ENCODE measurements at regions not wholly inside any gene's neighbourhood (a gene's known extent, or its start where the extent isn't known, plus 50 kb on each side); places are given as distances from the start of the nearest gene placed in this dataset.
A peak's percentile ranks its signal among the peaks of the same experiment; 100 is the strongest.
"Not testable (repeated sequence)": the region's sequence is repeated elsewhere in the genome, so short reads cannot be mapped to it uniquely, and the experiment has no call there.

DNA sequence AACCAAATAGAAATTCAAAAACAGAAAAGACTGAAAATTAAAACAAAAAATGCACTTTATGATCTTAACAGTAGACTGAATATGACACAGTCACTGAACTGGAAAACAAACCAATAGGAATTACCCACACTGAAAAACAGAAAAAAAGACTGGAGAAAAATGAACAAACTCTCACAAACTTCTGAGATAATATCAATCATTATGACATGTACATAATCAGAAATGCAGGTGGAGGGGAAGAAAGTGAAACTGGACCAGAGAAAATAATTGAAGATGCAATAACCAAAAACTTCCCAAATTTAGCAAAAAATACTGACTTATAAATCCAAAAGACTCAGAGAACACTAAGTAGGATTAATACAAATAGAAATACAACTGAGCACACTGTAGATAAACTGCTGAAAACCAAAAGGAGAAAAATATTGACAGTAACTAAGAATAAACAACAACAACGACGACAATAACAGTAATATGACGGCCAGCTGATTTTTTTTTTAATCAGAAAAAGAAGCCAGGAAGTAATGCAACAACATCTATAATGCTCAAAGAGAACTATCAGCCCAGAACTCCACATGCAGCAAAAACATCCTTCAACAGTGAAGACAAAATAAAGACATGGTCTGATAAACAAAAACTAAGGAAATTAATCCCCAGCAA is 108.1 kb downstream of the ZFAND4 start:
- DNase-seq (ENCODE audit: low read depth): no peak

DNA sequence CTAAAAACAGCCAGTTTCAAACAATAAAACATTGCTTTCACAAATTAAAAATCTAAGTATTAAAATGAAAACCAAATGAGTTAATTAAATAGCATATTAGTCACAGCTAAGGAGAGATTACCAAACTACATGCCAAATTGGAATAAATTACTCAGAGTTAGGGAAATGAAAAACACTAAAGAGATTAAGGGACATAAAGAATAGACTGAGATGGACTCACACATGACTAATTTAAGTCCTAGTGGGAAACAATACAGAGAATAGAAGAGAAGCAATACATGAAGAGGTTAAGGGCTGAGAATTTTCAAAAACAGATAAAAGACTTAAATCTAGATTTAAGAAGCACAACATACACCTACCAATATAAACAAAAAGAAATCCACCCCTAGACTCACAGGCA is 110.6 kb downstream of the ZFAND4 start:
- DNase-seq (ENCODE audit: low read depth): no peak

GRCh38 chr10:45560262-45560661 is 112.3 kb downstream of the ZFAND4 start:
- DNase-seq (ENCODE audit: low read depth): no peak

DNA sequence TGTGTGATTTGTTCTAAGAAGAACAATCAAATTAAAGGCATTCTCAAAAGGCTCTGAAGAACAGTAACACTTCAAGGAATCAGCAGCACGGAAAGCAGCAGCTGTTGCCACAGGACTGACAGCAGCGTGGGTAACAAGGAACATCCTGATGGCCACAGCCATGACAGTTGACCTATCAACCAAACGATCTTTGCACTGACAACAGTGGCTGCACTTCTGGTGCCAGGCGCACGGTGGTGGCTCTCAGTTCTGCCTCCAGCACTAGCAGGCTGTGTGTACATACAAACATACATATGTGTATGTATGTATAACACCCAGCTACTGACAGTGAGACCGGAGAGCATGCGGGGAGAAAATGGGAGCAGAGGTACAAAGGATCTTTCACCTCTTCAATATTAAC is 114.1 kb downstream of the ZFAND4 start:
- DNase-seq (ENCODE audit: low read depth): no peak

DNA sequence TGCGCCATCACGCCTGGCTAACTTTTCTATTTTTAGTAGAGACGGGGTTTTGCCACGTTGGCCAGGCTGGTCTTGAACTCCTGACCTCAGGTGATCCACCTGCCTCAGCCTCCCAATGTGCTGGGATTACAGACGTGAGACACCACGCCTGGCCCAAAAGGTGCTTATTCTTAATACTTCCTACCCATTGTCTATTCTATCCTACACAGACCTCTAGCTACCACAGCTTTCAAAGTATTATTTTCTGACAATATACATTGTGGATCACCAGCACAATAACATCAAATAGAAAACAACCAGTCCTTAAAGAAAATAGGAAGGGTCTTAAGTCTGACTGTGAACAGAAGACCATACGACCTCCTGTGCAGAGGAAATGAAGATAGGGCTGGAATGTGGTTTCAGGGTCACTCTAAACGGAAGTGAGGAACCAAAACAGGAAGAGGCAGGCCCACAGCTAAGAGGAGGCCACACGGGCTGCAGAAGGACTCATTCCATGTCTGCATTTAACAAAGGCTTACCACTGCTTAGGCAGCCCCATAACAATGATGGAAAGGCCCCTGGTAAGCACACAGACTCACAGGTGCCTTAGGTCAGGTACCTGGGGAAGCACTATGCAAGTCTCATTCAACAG is 115.2 kb downstream of the ZFAND4 start:
- DNase-seq (ENCODE audit: low read depth): no peak

- peak; percentile 71 for DNase-seq (ENCODE audit: low read depth)
Observed at GRCh38 chr10:45555795-45556194, 116.8 kb downstream of the ZFAND4 start.

DNA sequence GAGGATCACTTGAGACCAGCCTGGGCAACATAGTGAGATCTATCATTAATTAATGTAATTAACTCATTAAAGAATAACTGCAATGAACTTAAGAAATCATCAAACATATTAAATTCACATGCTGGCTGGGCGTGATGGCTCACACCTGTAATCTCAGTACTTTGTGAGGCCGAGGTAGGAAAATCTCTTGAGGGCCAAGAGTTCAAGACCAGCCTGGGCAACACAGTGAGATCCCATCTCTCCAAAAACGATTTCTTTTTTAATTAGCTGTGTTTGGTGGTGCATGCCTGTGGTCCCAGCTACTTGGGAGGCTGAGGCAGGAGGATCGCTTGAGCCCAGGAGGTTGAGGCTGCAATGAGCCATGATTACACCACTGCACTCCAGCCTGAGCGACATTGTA is 117.2 kb downstream of the ZFAND4 start:
- not testable (repeated sequence) for DNase-seq (ENCODE audit: low read depth)

DNA sequence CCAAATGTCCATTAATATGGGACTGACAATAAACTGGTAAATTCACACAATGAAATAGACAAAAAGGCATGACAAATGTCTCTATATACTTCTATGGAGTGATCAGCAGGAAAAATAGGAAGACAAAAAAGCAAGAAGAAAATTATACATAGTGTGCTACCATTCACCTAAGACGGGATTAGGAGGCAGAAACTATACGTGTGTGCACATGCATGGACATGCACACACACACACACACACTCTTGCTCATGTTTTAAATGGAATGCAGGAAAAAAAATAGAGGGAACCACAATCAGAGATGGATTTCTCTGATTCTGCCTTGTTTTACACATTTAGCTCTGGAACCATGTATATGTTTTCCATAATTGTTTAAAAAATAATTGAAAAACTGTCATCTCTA is 119.0 kb downstream of the ZFAND4 start:
- no peak for DNase-seq (ENCODE audit: low read depth)

GRCh38 chr10:45553155-45553554 is 119.4 kb downstream of the ZFAND4 start:
- DNase-seq (ENCODE audit: low read depth): no peak

DNA sequence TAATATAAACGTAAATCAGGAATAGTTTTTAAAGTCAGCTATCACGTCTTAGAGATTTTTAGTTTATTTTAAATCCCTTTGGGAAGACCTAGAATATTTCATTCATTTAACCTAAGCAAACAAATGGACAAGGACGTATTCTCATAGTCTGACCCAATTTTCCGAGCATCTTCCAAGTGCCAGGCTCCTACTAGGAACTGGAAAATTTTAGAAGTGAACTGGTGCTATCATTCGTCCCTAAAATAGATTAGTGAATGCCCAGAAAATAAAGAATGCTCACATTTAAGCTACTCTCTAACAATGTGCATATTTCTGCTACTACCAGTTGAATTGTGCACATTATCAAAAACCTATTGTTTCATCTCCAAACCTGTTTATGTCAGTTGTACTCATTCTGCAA is 120.1 kb downstream of the ZFAND4 start:
- no peak for DNase-seq (ENCODE audit: low read depth)

GRCh38 chr10:45550903-45551786 is 121.4 kb downstream of the ZFAND4 start:
- DNase-seq (ENCODE audit: low read depth): no peak

DNA sequence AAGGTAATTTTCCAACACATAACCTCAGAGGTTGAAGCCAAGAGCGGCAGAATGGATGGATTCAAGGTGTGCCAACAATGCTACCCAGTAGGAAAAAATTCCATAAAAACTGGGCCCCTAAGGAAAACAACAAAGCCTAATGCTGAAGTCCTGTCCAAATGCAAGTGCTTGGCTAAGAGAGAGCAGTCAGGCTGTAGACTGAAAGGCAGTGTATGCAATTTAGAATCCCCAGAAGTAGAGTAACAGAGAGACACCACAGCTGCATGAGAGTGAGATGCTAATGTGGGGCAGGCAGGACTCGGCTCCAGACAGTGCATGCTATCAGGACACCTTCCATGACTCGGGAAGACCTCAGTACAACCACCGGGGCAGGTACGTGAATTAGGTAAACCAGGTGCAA is 124.5 kb downstream of the ZFAND4 start:
- no peak for DNase-seq (ENCODE audit: low read depth)

DNA sequence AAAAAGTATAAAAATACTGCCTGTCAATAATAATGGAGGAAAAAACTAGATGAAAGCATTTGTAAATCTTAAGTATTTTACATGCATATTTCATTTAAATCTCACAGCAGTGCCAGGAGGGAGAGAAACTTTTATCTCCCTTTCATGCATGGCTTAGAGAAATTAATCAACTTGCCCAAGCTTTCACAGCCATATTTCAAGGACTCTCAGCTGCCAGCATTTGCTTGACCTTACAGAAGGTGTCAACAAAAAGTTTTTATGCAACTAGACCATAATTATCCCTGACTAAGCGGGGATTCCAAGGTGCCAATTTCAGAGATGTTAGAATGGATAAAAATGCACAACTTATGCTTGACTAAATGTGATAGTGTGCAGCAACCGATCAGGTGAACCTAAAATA is 125.4 kb downstream of the ZFAND4 start:
- DNase-seq (ENCODE audit: low read depth): no peak

- DNase-seq (ENCODE audit: low read depth): no peak
Observed at GRCh38 chr10:45545150-45545549, 127.4 kb downstream of the ZFAND4 start.

DNA sequence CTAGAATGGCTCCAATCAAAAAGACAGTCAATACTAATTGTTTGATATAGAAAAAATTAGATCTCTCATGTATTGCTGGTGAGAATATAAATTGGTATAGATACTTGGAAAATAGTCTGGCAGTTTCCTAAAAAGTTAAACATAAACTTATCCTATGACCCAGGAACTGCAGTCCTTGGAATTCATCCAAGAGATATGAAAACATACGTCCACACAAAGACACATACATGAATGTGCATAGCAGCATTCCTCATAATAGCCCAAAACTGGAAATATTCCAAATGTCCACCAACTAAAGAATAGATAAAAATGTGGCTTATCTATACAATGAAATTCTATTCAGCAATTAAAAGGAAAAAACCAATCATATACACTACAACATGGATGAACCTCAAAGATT is 128.4 kb downstream of the ZFAND4 start:
- DNase-seq (ENCODE audit: low read depth): no peak

GRCh38 chr10:45541032-45541431 is 131.5 kb downstream of the ZFAND4 start:
- not testable (repeated sequence) for DNase-seq (ENCODE audit: low read depth)

GRCh38 chr10:45540589-45540988 is 132.0 kb downstream of the ZFAND4 start:
- DNase-seq (ENCODE audit: low read depth): not testable (repeated sequence)

- not testable (repeated sequence) for DNase-seq (ENCODE audit: low read depth)
Observed at GRCh38 chr10:45539569-45539968, 133.0 kb downstream of the ZFAND4 start.

- DNase-seq (ENCODE audit: low read depth): no peak
Observed at GRCh38 chr10:45534572-45534971, 138.0 kb downstream of the ZFAND4 start.

DNA sequence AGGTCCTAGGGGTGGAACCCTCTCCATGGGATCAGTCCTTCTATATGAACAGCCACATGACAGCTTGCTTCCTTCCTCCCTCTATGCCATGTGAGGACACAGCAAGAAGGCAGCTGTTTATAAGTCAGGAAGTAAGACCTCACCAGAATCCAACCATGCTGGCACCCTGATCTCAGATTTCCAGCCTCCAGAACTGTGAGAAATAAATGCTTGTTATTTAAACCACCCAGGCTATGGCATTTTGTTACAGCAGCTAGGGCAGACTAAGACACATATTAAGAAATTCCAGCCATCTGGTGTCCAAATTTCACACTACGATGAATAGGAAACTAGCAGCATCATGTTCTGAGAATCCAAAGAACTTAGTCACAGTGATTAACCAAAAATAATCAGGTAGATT is 140.1 kb downstream of the ZFAND4 start:
- DNase-seq (ENCODE audit: low read depth): no peak

DNA sequence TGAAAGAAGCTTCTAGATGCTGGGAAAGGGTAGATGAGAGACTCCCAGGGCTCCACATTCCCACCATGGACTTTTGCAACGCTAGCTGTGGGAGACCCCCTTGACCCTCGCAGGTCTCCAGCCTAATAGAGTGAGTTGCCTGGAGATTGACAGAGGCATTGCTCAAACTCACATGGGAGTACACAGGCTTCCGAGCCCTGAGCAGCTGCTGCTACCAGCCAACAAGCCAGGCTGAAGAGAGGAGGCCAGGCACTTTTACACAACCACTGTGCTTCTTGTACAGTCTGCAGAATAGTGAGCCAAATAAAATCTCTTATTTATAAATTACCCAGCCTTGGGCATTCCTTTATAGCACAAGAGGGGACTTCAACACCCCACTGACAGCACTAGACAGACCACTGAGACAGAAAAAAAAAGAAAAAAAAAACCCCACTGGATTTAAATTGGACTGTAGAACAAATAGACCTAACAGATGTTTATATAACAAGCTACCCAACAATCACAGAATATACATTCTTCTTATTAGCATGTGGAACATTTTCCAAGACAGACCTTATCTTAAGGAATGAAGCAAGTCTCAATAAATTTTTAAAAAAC is 146.2 kb downstream of the ZFAND4 start:
- no peak for DNase-seq (ENCODE audit: low read depth)

- no peak for DNase-seq (ENCODE audit: low read depth)
Observed at GRCh38 chr10:45520476-45520875, 146.5 kb downstream of the ALOX5 start.

DNA sequence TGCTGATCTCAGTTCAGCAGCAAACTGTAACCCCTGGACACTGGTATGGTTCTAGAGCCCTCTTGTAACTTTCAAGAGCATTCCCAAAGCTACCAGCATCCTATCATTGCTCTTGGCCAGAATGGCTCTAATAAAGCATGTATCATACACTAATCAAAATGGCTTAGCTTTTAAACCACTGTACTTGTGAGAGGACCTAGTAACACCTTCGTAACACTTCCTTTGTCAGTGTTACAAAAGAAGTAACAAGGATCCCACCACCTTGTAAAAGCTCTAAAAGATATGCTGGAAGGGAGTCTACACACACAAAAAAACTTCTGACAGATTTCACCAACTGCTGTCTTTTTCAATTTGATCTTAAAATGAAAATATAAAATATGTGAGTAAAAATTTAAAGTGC is 144.7 kb downstream of the ALOX5 start:
- DNase-seq (ENCODE audit: low read depth): no peak

All from amniotic epithelial cell (primary cell).